GM12878 (cell line): ENCODE measurements at regions not wholly inside any gene's neighbourhood (a gene's known extent, or its start where the extent isn't known, plus 50 kb on each side); places are given as distances from the start of the nearest gene placed in this dataset.
"Not testable (repeated sequence)": the region's sequence is repeated elsewhere in the genome, so short reads cannot be mapped to it uniquely, and the experiment has no call there.

Experiments
- CTCF ChIP-seq, 3 experiments: IDR thresholded peaks in 2 of 3; conservative IDR thresholded peaks in 1 of 3; 2 replicates each; pipeline ENCODE4 v1.5.1; 2011; ENCODE audit warnings: low read depth in 3 of 3, low read length in 3 of 3, mild to moderate bottlenecking in 3 of 3, control low read depth in 2 of 3, moderate library complexity in 2 of 3, inconsistent platforms in 1 of 3, mixed read lengths in 1 of 3; ENCODE audit not compliant: control insufficient read depth in 2 of 3, insufficient read depth in 1 of 3; ENCODE audit errors: extremely low read depth in 1 of 3
- GABPA ChIP-seq: IDR thresholded peaks from 2 replicates; pipeline ENCODE4 v1.6.1; 2014; ENCODE audit warnings: antibody characterized with exemption, low read depth, mild to moderate bottlenecking, inconsistent platforms
- HCFC1 ChIP-seq: fragments of 150-350 bp; IDR thresholded peaks from 2 replicates; pipeline ENCODE4 v1.6.1; 2014; ENCODE audit warnings: low read length
- IRF3 ChIP-seq: fragments of 450-650 bp; IDR thresholded peaks from 2 replicates; pipeline ENCODE4 v1.6.1; 2014; ENCODE audit warnings: mild to moderate bottlenecking
- MEF2A ChIP-seq: IDR thresholded peaks from 2 replicates; pipeline ENCODE4 v1.6.1; 2011; ENCODE audit warnings: low read depth, mild to moderate bottlenecking, low read length, moderate library complexity; ENCODE audit not compliant: insufficient read depth
- MYC ChIP-seq: IDR thresholded peaks from 2 replicates; pipeline ENCODE4 v1.6.1; 2011; ENCODE audit warnings: mild to moderate bottlenecking, low read length, moderate library complexity, inconsistent platforms; ENCODE audit not compliant: insufficient read depth, insufficient replicate concordance, insufficient read length, severe bottlenecking
- POLR2A ChIP-seq: IDR thresholded peaks from 2 replicates; pipeline ENCODE4 v1.6.1; 2011; ENCODE audit warnings: low read depth, mild to moderate bottlenecking, low read length
- POLR2AphosphoS5 ChIP-seq: IDR thresholded peaks from 2 replicates; pipeline ENCODE4 v1.6.1; 2011; ENCODE audit warnings: mild to moderate bottlenecking, low read length, inconsistent platforms
- RAD21 ChIP-seq: IDR thresholded peaks from 2 replicates; pipeline ENCODE4 v1.6.1; 2011; ENCODE audit warnings: mild to moderate bottlenecking, low read depth, low read length, moderate library complexity; ENCODE audit not compliant: insufficient read depth
- SP1 ChIP-seq: IDR thresholded peaks from one replicate; pipeline ENCODE4 v1.6.1; 2011; ENCODE audit warnings: low read depth, low read length
- TARDBP ChIP-seq: IDR thresholded peaks from 2 replicates; pipeline ENCODE4 v1.6.1; 2016; ENCODE audit warnings: borderline replicate concordance
- USF2 ChIP-seq: IDR thresholded peaks from 2 replicates; pipeline ENCODE4 v1.6.1; 2011; ENCODE audit warnings: low read depth, low read length, improper control_type of control experiment, borderline replicate concordance

GRCh38 chr5:106387767-106388166 lies 1283.0 kb downstream of the EFNA5 start:
- not testable (repeated sequence) for TF ChIP-seq MEF2A; SP1; POLR2A; CTCF (IDR thresholded peaks at IDR 0.05 in 2 of 3, conservative IDR thresholded peaks at IDR 0.05 in 1 of 3; ENCODE audit: control insufficient read depth in 2 of 3, extremely low read depth in 1 of 3, insufficient read depth in 1 of 3, low read depth in 3 of 3, low read length in 3 of 3); MYC; POLR2AphosphoS5; TARDBP; RAD21; USF2; GABPA; IRF3; HCFC1
